Left lung (tissue), 4 donors: ENCODE measurements at regions not wholly inside any gene's neighbourhood (a gene's known extent, or its start where the extent isn't known, plus 50 kb on each side); places are given as distances from the start of the nearest gene placed in this dataset.
A peak's percentile ranks its signal among the peaks of the same experiment; 100 is the strongest.

Experiments
- ATAC-seq: fragments of 200-7000 bp; cut with Tn5 transposase; one replicate; pipeline ENCODE4 v1.9.1; 2020; ENCODE audit warnings: moderate library complexity
- DNase-seq, 4 donors: peaks; one replicate each; pipeline ENCODE4 v3.0.0-alpha.2; 2013 to 2020
- H3K27ac ChIP-seq, 2 donors: fragments of 200-600 bp; sonication (generic) in 1 of 2; one replicate each; pipeline versions ENCODE4 v1.5.0 to v1.8.0; 2020 to 2021
- H3K27me3 ChIP-seq, 2 donors: fragments of 200-600 bp; sonication (generic) in 1 of 2; one replicate each; pipeline versions ENCODE4 v1.5.0 to v1.8.0; 2020 to 2021
- H3K36me3 ChIP-seq, 2 donors: fragments of 200-600 bp; sonication (generic) in 1 of 2; one replicate each; pipeline versions ENCODE4 v1.5.0 to v1.8.0; 2020 to 2021
- H3K4me1 ChIP-seq, 2 donors: fragments of 200-600 bp; one replicate each; pipeline ENCODE4 v1.8.0; 2021
- H3K4me3 ChIP-seq, 2 donors: fragments of 200-600 bp; sonication (generic) in 1 of 2; one replicate each; pipeline versions ENCODE4 v1.5.0 to v1.8.0; 2020 to 2021; ENCODE audit warnings: mild to moderate bottlenecking in 1 of 2
- H3K9me3 ChIP-seq, 2 donors: fragments of 200-600 bp; sonication (generic) in 1 of 2; one replicate each; pipeline versions ENCODE4 v1.5.0 to v1.8.0; 2020 to 2021
- CTCF ChIP-seq, 2 donors: fragments of 200-600 bp; sonication (generic) in 1 of 2; IDR thresholded peaks; one replicate each; pipeline versions ENCODE4 v1.5.0 to v1.8.0; 2021; ENCODE audit warnings: antibody characterized with exemption in 2 of 2
- intact Hi-C, 2 donors: fragments of 100-400 bp; cut with DNase I; formaldehyde crosslinking; loops; one replicate each; pipeline versions ENCODE4 v1.11.2 to v1.14.2; 2022
- donor health status: DM: no; HTN: yes; CAD: no.
- donor health status: DM: no; HTN: no; CAD: no.

GRCh38 chrX:63993936-63994335, 208.9 kb upstream of the ARHGEF9 start:
- DNase-seq (peak in 1 of 4 donors; percentile 0), ATAC-seq (no peak)
- no peak for TF ChIP-seq CTCF (IDR thresholded peaks at IDR 0.05)
- intact Hi-C loops: no loop called here
- Histone ChIP-seq H3K9me3 (no peaks in the 10 kb centered on the region), H3K36me3 (no peaks in the 10 kb centered on the region), H3K27ac (no peak overlapping the region), H3K4me1 (no peaks in the 10 kb centered on the region), H3K4me3 (no peak overlapping the region), H3K27me3 (no peaks in the 10 kb centered on the region)

GRCh38 chrX:63985906-63986305, 200.9 kb upstream of the ARHGEF9 start:
- intact Hi-C loops: no loop called here
- no peaks in the 10 kb centered on the region for H3K27me3 ChIP-seq
- TF ChIP-seq CTCF (IDR thresholded peaks at IDR 0.05): no peak
- no peak overlapping the region for H3K4me3 ChIP-seq
- H3K4me1 ChIP-seq: no peaks in the 10 kb centered on the region
- no peak overlapping the region for H3K27ac ChIP-seq
- no peaks in the 10 kb centered on the region for H3K36me3 ChIP-seq
- no peak for ATAC-seq
- DNase-seq: no peak
- no peaks in the 10 kb centered on the region for H3K9me3 ChIP-seq

- no peak for ATAC-seq
Measured at GRCh38 chrX:63979480-63979879, 194.5 kb upstream of the ARHGEF9 start.

GRCh38 chrX:63967551-63967950, 182.5 kb upstream of the ARHGEF9 start:
- intact Hi-C loops: no loop called here
- Histone ChIP-seq H3K27ac (no peak overlapping the region), H3K36me3 (no peaks in the 10 kb centered on the region), H3K27me3 (no peaks in the 10 kb centered on the region), H3K4me3 (no peak overlapping the region), H3K4me1 (no peaks in the 10 kb centered on the region), H3K9me3 (no peaks in the 10 kb centered on the region)
- TF ChIP-seq CTCF (IDR thresholded peaks at IDR 0.05): no peak
- DNase-seq: no peak
- no peak for ATAC-seq

More at GRCh38 chrX:63979480-63979879, 194.5 kb upstream of the ARHGEF9 start:
- no peaks in the 10 kb centered on the region for H3K4me1 ChIP-seq
- H3K36me3 ChIP-seq: no peaks in the 10 kb centered on the region
- H3K4me3 ChIP-seq: no peak overlapping the region
- intact Hi-C loops: no loop called here
- peaks cover 0 to 13% of the 10 kb centered on the region in 2 donors for H3K9me3 ChIP-seq
- no peak for DNase-seq
- TF ChIP-seq CTCF (IDR thresholded peaks at IDR 0.05): no peak
- no peaks in the 10 kb centered on the region for H3K27me3 ChIP-seq
- H3K27ac ChIP-seq: no peak overlapping the region

GRCh38 chrX:63963095-63963784, 178.2 kb upstream of the ARHGEF9 start:
- intact Hi-C loops: no loop called here
- Histone ChIP-seq H3K4me3 (no peak overlapping the region), H3K36me3 (no peaks in the 10 kb centered on the region), H3K27me3 (no peaks in the 10 kb centered on the region), H3K4me1 (no peaks in the 10 kb centered on the region), H3K27ac (no peak overlapping the region), H3K9me3 (no peaks in the 10 kb centered on the region)
- ATAC-seq (no peak), DNase-seq (peak in 1 of 4 donors; percentile 4)
- no peak for TF ChIP-seq CTCF (IDR thresholded peaks at IDR 0.05)
